ENCODE measurements at regions not wholly inside any gene's neighbourhood (a gene's known extent, or its start where the extent isn't known, plus 50 kb on each side); places are given as distances from the start of the nearest gene placed in this dataset.
A peak's percentile ranks its signal among the peaks of the same experiment; 100 is the strongest.

GRCh38 chr10:6962576-6962975 is 382.5 kb upstream of the PRKCQ start:
- no peak for TF ChIP-seq POLR2AphosphoS5 (IDR thresholded peaks at IDR 0.05)
- TF ChIP-seq POLR2A (IDR thresholded peaks at IDR 0.05), result no peak
- TF ChIP-seq, protein P1, sequence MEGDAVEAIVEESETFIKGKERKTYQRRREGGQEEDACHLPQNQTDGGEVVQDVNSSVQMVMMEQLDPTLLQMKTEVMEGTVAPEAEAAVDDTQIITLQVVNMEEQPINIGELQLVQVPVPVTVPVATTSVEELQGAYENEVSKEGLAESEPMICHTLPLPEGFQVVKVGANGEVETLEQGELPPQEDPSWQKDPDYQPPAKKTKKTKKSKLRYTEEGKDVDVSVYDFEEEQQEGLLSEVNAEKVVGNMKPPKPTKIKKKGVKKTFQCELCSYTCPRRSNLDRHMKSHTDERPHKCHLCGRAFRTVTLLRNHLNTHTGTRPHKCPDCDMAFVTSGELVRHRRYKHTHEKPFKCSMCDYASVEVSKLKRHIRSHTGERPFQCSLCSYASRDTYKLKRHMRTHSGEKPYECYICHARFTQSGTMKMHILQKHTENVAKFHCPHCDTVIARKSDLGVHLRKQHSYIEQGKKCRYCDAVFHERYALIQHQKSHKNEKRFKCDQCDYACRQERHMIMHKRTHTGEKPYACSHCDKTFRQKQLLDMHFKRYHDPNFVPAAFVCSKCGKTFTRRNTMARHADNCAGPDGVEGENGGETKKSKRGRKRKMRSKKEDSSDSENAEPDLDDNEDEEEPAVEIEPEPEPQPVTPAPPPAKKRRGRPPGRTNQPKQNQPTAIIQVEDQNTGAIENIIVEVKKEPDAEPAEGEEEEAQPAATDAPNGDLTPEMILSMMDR (IDR thresholded peaks at IDR 0.05 in 8 of 11, conservative IDR thresholded peaks at IDR 0.05 in 3 of 11), result no peak
- Histone ChIP-seq H3K27ac (no peak overlapping the region), H3K36me3 (no peaks in the 10 kb centered on the region), H3K9me3 (no peaks in the 10 kb centered on the region), H3K4me1 (peaks cover 0 to 17% (median 8%) of the 10 kb centered on the region in 6 donors), H3K27me3 (replicated peaks in 1 of 7) (no peaks in the 10 kb centered on the region), H3K4me3 (no peak overlapping the region)
- intact Hi-C loops (cut with DNase I; ENCODE audit: low total_unique reads), result no loop called here
- DNase-seq, result no peak
- WGBS, 5 donors, result 76 to 87% (median 84%) methylated on average over 6 of the region's 6 CpGs

- Histone ChIP-seq H3K9me3 (no peaks in the 10 kb centered on the region), H3K36me3 (no peaks in the 10 kb centered on the region), H3K4me3 (no peak overlapping the region), H3K4me1 (peaks cover 0 to 17% (median 8%) of the 10 kb centered on the region in 6 donors), H3K27me3 (replicated peaks in 1 of 7) (no peaks in the 10 kb centered on the region), H3K27ac (peak overlapping the region in 2 of 8 donors; percentile 8 to 32)
- no peak for TF ChIP-seq POLR2AphosphoS5 (IDR thresholded peaks at IDR 0.05)
- intact Hi-C loops (cut with DNase I; ENCODE audit: low total_unique reads), result no loop called here
- DNase-seq, result no peak
- WGBS, 5 donors, result 69 to 88% (median 75%) methylated on average over 1 of the region's 1 CpG
These were observed 378.6 kb upstream of the PRKCQ start for GRCh38 chr10:6958711-6959110.

DNA sequence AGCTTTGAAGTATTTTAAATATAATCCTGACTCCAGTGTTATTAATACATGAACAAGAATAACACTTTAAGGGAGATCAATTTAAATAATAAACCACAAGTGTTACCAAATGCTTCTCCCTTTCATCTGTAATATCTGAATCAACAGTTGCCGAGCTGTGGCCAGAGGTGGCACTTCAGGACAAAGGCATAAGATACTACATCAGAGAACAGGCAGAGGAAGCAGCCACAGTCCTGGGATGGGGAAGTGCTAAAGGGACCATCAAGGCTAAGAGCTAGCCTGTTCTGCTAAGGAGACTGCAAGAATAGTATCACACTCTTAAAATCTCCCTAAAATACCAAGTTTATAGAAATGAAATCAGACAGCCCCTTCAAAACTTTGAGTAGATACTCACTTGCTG is 378.2 kb upstream of the PRKCQ start:
- Histone ChIP-seq H3K4me1 (peaks cover 0 to 17% (median 8%) of the 10 kb centered on the region in 6 donors), H3K9me3 (no peaks in the 10 kb centered on the region), H3K27me3 (replicated peaks in 1 of 7) (no peaks in the 10 kb centered on the region), H3K4me3 (no peak overlapping the region), H3K36me3 (no peaks in the 10 kb centered on the region), H3K27ac (peak overlapping the region in 2 of 8 donors; percentile 8 to 32)
- no peak for TF ChIP-seq POLR2AphosphoS5 (IDR thresholded peaks at IDR 0.05)
- TF ChIP-seq, protein P1 (IDR thresholded peaks at IDR 0.05 in 8 of 11, conservative IDR thresholded peaks at IDR 0.05 in 3 of 11), result no peak
- TF ChIP-seq POLR2A (IDR thresholded peaks at IDR 0.05), result no peak
- DNase-seq, result no peak
- intact Hi-C loops (cut with DNase I; ENCODE audit: low total_unique reads), result no loop called here
- WGBS, 5 donors, result 0 to 8% (median 4%) methylated on average over 1 of the region's 1 CpG

GRCh38 chr10:6957851-6958250 is 377.8 kb upstream of the PRKCQ start:
- TF ChIP-seq POLR2AphosphoS5 (IDR thresholded peaks at IDR 0.05) (no peak), POLR2A (IDR thresholded peaks at IDR 0.05) (no peak)
- TF ChIP-seq, protein P1 (IDR thresholded peaks at IDR 0.05 in 8 of 11, conservative IDR thresholded peaks at IDR 0.05 in 3 of 11), result no peak
- intact Hi-C loops (cut with DNase I; ENCODE audit: low total_unique reads), result no loop called here
- Histone ChIP-seq H3K27me3 (replicated peaks in 1 of 7) (no peaks in the 10 kb centered on the region), H3K36me3 (no peaks in the 10 kb centered on the region), H3K4me1 (peaks cover 0 to 17% (median 8%) of the 10 kb centered on the region in 6 donors), H3K4me3 (no peak overlapping the region), H3K9me3 (no peaks in the 10 kb centered on the region), H3K27ac (peak overlapping the region in 1 of 8 donors; percentile 8)
- WGBS, 5 donors, result 64 to 92% (median 87%) methylated on average over 4 of the region's 4 CpGs
- DNase-seq, result no peak

DNA sequence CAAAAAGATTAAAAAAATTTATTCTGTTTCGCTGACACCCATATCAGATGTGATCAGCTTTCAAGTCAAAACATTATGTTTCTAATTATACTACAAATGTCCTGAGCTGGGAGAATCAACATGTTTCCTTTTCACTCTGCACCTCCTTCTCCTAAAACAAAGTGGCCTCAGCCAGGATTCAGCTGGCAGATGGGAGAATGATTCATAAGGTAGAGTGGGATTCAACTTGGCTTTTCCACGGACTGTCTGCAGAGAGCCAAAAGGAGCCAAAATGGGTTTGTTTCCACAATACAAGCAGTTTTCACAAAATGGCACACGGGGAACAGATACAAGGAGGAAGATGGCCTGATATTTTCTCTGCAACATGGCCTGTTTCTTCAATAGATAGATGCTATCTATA is 376.5 kb upstream of the PRKCQ start:
- no peak for TF ChIP-seq POLR2AphosphoS5 (IDR thresholded peaks at IDR 0.05)
- no peak for TF ChIP-seq POLR2A (IDR thresholded peaks at IDR 0.05)
- TF ChIP-seq, protein P1 (IDR thresholded peaks at IDR 0.05 in 8 of 11, conservative IDR thresholded peaks at IDR 0.05 in 3 of 11), result no peak
- peaks cover 0 to 17% (median 8%) of the 10 kb centered on the region in 6 donors for H3K4me1 ChIP-seq
- H3K27ac ChIP-seq, result no peak overlapping the region
- H3K9me3 ChIP-seq, result no peaks in the 10 kb centered on the region
- 79 to 93% (median 86%) methylated on average over 3 of the region's 3 CpGs for whole genome bisulfite sequencing, 5 donors
- no peaks in the 10 kb centered on the region for H3K27me3 ChIP-seq (replicated peaks in 1 of 7)
- no peak for DNase-seq
- H3K36me3 ChIP-seq, result no peaks in the 10 kb centered on the region
- intact Hi-C loops (cut with DNase I; ENCODE audit: low total_unique reads), result no loop called here
- H3K4me3 ChIP-seq, result no peak overlapping the region
